HEK293 (cell line): ENCODE measurements at regions not wholly inside any gene's neighbourhood (a gene's known extent, or its start where the extent isn't known, plus 50 kb on each side); places are given as distances from the start of the nearest gene placed in this dataset.

Source experiments
- PRDM1 ChIP-seq: fragments of 450-650 bp; formaldehyde crosslinking; IDR thresholded peaks from 2 replicates; pipeline ENCODE4; 2016; ENCODE audit warnings: missing biosample characterization, missing genetic modification characterization
- TF ChIP-seq, protein P1 (sequence below): fragments of 450-650 bp; formaldehyde crosslinking; IDR thresholded peaks from 2 replicates; pipeline ENCODE4 v1.5.1; 2016; ENCODE audit warnings: missing biosample characterization, missing genetic modification characterization
- TF ChIP-seq, protein P2 (sequence below): fragments of 450-650 bp; formaldehyde crosslinking; IDR thresholded peaks from 2 replicates; pipeline ENCODE4 v1.5.1; 2016; ENCODE audit warnings: missing biosample characterization, missing genetic modification characterization
- TF ChIP-seq, protein P3 (sequence below): fragments of 450-650 bp; formaldehyde crosslinking; IDR thresholded peaks from 2 replicates; pipeline ENCODE4 v1.5.1; 2016; ENCODE audit warnings: missing biosample characterization, missing genetic modification characterization, low read depth

DNA sequence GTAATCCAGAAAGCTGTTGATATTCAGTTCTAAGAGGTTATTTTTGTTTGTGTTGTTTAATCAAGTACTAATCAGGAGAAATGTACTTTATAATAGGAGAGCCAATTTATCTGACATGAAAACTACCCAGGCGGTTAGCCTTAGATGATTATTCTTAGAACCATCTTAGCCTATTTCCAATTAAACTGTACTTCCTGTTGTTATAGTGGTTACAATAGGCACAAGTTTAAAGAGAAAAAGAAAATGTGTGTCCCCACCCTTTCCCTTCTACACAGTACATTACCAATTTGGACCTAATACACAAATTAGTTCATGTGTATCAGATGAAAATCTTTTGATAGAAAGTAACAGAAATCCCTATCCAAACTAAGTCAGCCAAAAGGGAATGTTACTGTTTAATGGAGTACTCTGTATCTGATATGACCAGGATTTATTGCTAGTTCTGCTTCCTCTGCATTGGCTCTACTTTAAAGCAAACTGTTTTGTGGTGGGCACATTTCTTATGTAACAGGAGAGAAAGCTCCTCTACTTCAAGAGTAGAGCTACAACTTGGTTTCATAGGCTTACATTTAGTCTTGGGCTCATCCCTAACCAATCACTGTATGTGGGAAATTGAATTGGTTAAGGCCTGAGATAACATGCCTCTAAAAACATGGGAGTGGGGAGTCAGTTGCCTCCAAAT, 217.9 kb downstream of the UBE2E3 start:
- TF ChIP-seq, protein P1, sequence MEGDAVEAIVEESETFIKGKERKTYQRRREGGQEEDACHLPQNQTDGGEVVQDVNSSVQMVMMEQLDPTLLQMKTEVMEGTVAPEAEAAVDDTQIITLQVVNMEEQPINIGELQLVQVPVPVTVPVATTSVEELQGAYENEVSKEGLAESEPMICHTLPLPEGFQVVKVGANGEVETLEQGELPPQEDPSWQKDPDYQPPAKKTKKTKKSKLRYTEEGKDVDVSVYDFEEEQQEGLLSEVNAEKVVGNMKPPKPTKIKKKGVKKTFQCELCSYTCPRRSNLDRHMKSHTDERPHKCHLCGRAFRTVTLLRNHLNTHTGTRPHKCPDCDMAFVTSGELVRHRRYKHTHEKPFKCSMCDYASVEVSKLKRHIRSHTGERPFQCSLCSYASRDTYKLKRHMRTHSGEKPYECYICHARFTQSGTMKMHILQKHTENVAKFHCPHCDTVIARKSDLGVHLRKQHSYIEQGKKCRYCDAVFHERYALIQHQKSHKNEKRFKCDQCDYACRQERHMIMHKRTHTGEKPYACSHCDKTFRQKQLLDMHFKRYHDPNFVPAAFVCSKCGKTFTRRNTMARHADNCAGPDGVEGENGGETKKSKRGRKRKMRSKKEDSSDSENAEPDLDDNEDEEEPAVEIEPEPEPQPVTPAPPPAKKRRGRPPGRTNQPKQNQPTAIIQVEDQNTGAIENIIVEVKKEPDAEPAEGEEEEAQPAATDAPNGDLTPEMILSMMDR (tag by site-specific recombination), result no peak
- TF ChIP-seq, protein P2, sequence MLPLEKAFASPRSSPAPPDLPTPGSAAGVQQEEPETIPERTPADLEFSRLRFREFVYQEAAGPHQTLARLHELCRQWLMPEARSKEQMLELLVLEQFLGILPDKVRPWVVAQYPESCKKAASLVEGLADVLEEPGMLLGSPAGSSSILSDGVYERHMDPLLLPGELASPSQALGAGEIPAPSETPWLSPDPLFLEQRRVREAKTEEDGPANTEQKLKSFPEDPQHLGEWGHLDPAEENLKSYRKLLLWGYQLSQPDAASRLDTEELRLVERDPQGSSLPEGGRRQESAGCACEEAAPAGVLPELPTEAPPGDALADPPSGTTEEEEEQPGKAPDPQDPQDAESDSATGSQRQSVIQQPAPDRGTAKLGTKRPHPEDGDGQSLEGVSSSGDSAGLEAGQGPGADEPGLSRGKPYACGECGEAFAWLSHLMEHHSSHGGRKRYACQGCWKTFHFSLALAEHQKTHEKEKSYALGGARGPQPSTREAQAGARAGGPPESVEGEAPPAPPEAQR (tag by site-specific recombination), result no peak
- TF ChIP-seq, protein P3, sequence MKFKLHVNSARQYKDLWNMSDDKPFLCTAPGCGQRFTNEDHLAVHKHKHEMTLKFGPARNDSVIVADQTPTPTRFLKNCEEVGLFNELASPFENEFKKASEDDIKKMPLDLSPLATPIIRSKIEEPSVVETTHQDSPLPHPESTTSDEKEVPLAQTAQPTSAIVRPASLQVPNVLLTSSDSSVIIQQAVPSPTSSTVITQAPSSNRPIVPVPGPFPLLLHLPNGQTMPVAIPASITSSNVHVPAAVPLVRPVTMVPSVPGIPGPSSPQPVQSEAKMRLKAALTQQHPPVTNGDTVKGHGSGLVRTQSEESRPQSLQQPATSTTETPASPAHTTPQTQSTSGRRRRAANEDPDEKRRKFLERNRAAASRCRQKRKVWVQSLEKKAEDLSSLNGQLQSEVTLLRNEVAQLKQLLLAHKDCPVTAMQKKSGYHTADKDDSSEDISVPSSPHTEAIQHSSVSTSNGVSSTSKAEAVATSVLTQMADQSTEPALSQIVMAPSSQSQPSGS (tag by site-specific recombination), result no peak
- no peak for TF ChIP-seq PRDM1
